Mesenchymal stem cell (in vitro differentiated cells and primary cell): ENCODE measurements at regions not wholly inside any gene's neighbourhood (a gene's known extent, or its start where the extent isn't known, plus 50 kb on each side); places are given as distances from the start of the nearest gene placed in this dataset.
"Not testable (repeated sequence)": the region's sequence is repeated elsewhere in the genome, so short reads cannot be mapped to it uniquely, and the experiment has no call there.

ENCODE experiments used
- DNase-seq: peaks from one replicate; pipeline ENCODE4 v3.0.0-alpha.2; 2013
- H2AFZ ChIP-seq: one replicate; pipeline ENCODE4 v1.6.1; 2013; ENCODE audit warnings: low read depth, mild to moderate bottlenecking, control low read depth, inconsistent platforms, low read length, moderate library complexity
- H2AK5ac ChIP-seq: 2 replicates; pipeline ENCODE4 v1.6.1; 2013; ENCODE audit warnings: low read length, moderate library complexity, mild to moderate bottlenecking, inconsistent platforms; ENCODE audit not compliant: severe bottlenecking
- H2BK120ac ChIP-seq: one replicate; pipeline ENCODE4 v1.6.1; 2013; ENCODE audit warnings: low read depth, mild to moderate bottlenecking, inconsistent platforms, low read length, moderate library complexity
- H2BK12ac ChIP-seq, 2 experiments: one replicate each; pipeline ENCODE4 v1.6.1; 2013; ENCODE audit warnings: inconsistent platforms in 2 of 2, low read length in 2 of 2, mild to moderate bottlenecking in 2 of 2, moderate library complexity in 2 of 2, control low read depth in 1 of 2
- H2BK15ac ChIP-seq: one replicate; pipeline ENCODE4 v1.6.1; 2013; ENCODE audit warnings: mild to moderate bottlenecking, low read depth, inconsistent platforms; ENCODE audit not compliant: poor library complexity, severe bottlenecking
- H2BK5ac ChIP-seq: 2 replicates; pipeline ENCODE4 v1.6.1; 2013; ENCODE audit warnings: low read depth, mild to moderate bottlenecking, low read length, control low read depth, inconsistent platforms; ENCODE audit not compliant: poor library complexity, severe bottlenecking
- H3K14ac ChIP-seq, 2 experiments: one replicate each; pipeline ENCODE4 v1.6.1; 2013; ENCODE audit warnings: inconsistent platforms in 2 of 2, low read length in 2 of 2, control low read depth in 1 of 2, mild to moderate bottlenecking in 1 of 2, moderate library complexity in 1 of 2
- H3K18ac ChIP-seq, 2 experiments: one replicate each; pipeline ENCODE4 v1.6.1; 2013; ENCODE audit warnings: inconsistent platforms in 2 of 2, low read length in 2 of 2, control low read depth in 1 of 2, low read depth in 1 of 2, mild to moderate bottlenecking in 1 of 2
- H3K23ac ChIP-seq, 2 experiments: one replicate each; pipeline ENCODE4 v1.6.1; 2013; ENCODE audit warnings: inconsistent platforms in 2 of 2, low read length in 2 of 2, mild to moderate bottlenecking in 2 of 2, moderate library complexity in 2 of 2, control low read depth in 1 of 2
- H3K27ac ChIP-seq: 2 replicates; pipeline ENCODE4 v1.5.1; 2013; ENCODE audit warnings: mild to moderate bottlenecking, moderate library complexity, low read length, control low read depth, inconsistent platforms; ENCODE audit not compliant: poor library complexity, severe bottlenecking
- H3K27me3 ChIP-seq, 2 experiments: 2 replicates each; pipeline versions ENCODE4 v1.6.1 to v1.7.0; 2013; ENCODE audit warnings: low read length in 2 of 2, mild to moderate bottlenecking in 2 of 2, moderate library complexity in 2 of 2, control low read depth in 1 of 2, inconsistent platforms in 1 of 2; ENCODE audit not compliant: control insufficient read depth in 1 of 2, insufficient read depth in 1 of 2
- H3K36me3 ChIP-seq, 2 experiments: 2 replicates each; pipeline versions ENCODE4 v1.6.1 to v1.7.0; 2013; ENCODE audit warnings: low read length in 2 of 2, control low read depth in 1 of 2, inconsistent platforms in 1 of 2, low read depth in 1 of 2, mild to moderate bottlenecking in 1 of 2; ENCODE audit not compliant: insufficient read depth in 2 of 2, control insufficient read depth in 1 of 2
- H3K4ac ChIP-seq, 2 experiments: one replicate each; pipeline ENCODE4 v1.6.1; 2013; ENCODE audit warnings: inconsistent platforms in 2 of 2, low read length in 2 of 2, mild to moderate bottlenecking in 2 of 2, moderate library complexity in 2 of 2, control low read depth in 1 of 2, low read depth in 1 of 2
- H3K4me1 ChIP-seq: 2 replicates; pipeline ENCODE4 v1.6.1; 2013; ENCODE audit warnings: low read depth, low read length, control low read depth; ENCODE audit not compliant: control insufficient read depth, insufficient read depth
- H3K4me2 ChIP-seq: 2 replicates; pipeline ENCODE4 v1.6.1; 2013; ENCODE audit warnings: low read length, mild to moderate bottlenecking, inconsistent platforms; ENCODE audit not compliant: poor library complexity, severe bottlenecking
- H3K4me3 ChIP-seq, 2 experiments: 2 replicates each; pipeline versions ENCODE4 v1.5.1 to v1.7.0; 2013; ENCODE audit warnings: low read length in 2 of 2, mild to moderate bottlenecking in 2 of 2, control low read depth in 1 of 2, low read depth in 1 of 2; ENCODE audit not compliant: insufficient read depth in 1 of 2
- H3K79me1 ChIP-seq: replicated peaks from 2 replicates; pipeline ENCODE4 v1.6.1; 2013; ENCODE audit warnings: mild to moderate bottlenecking, control low read depth, low read length, inconsistent platforms; ENCODE audit not compliant: poor library complexity, severe bottlenecking
- H3K9ac ChIP-seq: 2 replicates; pipeline ENCODE4 v1.7.0; 2013; ENCODE audit warnings: mild to moderate bottlenecking, low read length, moderate library complexity
- H3K9me3 ChIP-seq: 2 replicates; pipeline ENCODE4 v1.7.0; 2013; ENCODE audit warnings: mild to moderate bottlenecking, low read length; ENCODE audit not compliant: control insufficient read depth
- H4K8ac ChIP-seq: one replicate; pipeline ENCODE4 v1.6.1; 2013; ENCODE audit warnings: inconsistent platforms, mild to moderate bottlenecking, low read length, moderate library complexity
- H4K91ac ChIP-seq: one replicate; pipeline ENCODE4 v1.6.1; 2013; ENCODE audit warnings: mild to moderate bottlenecking, low read length, inconsistent platforms
- WGBS: methylation state at CpG from one replicate; pipeline ENCODE4 v1.1.7; 2013; ENCODE audit warnings: mixed read lengths; 5-methylcytosine and 5-hydroxymethylcytosine counted together

DNA sequence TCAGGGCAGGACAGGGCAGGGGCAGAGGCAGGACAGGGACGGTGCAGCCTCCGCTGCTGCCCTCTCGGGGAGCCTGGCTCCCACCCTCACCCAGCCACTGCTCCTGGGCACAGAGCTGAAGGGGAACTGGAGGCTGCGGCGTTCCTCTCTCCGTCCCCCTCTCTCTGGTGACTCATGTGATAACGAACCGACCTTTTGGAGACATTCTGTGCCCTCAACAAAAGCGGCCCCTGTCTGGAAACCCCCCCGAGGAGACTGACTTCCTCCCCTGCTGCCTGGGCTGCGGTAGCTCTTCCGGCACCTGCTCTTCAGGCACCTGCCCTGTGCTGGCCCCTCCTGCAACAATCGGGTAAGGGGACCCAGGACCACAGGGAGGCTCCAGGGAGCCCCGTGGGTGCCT lies 5419.6 kb upstream of the TPTE start:
- not testable (repeated sequence) for H4K91ac ChIP-seq, H3K9me3 ChIP-seq, H2AK5ac ChIP-seq, H2BK12ac ChIP-seq, H2BK5ac ChIP-seq, H3K4ac ChIP-seq, H3K4me3 ChIP-seq, H4K8ac ChIP-seq, H3K4me2 ChIP-seq, H3K23ac ChIP-seq, H2AFZ ChIP-seq, H3K18ac ChIP-seq, H3K14ac ChIP-seq, DNase-seq, H3K9ac ChIP-seq, H3K27me3 ChIP-seq, H3K27ac ChIP-seq, H3K79me1 ChIP-seq, H3K4me1 ChIP-seq, H2BK15ac ChIP-seq, H2BK120ac ChIP-seq, H3K36me3 ChIP-seq
- WGBS, result 45% methylated on average over 2 of the region's 14 CpGs

DNA sequence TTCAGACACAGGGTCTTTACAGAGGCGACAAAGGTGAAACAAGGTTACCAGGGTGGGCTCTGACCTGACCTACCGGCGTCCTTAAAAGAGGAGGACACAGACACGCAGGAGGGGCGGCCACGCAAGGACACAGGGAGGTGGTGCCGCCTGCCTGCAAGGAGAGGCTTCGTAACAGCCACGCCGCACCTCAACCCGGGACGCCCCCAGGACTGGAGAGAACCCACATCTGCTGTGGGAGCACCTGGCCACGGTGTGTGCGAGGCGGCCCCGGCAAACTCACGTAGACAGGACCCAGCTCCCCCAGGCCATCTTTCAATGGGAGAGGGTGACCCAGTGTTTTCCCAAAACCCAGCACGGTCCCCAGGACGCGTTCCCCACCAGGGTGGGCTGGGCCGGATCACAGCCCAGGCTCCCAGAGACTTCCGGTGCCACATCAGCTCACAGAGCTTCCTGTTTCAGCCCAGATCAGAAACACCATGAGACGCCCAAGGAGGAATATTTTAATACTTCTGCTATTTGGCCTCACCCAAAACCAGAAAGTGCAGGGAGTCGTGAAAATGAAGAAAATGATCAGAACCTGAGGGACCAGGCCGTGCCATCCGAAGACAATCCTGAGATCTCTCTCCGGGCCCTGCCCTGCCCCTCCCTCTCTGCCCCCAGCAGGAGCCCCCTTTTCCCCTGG lies 5417.4 kb upstream of the TPTE start:
- H2BK15ac ChIP-seq, H2AFZ ChIP-seq, H3K4me1 ChIP-seq, H2BK12ac ChIP-seq, H4K91ac ChIP-seq, H4K8ac ChIP-seq, DNase-seq, H2BK120ac ChIP-seq, H3K79me1 ChIP-seq, H3K4me3 ChIP-seq, H3K9me3 ChIP-seq, H3K14ac ChIP-seq, H3K9ac ChIP-seq, H3K36me3 ChIP-seq, H3K18ac ChIP-seq, H3K23ac ChIP-seq, H3K27me3 ChIP-seq, H3K4me2 ChIP-seq, H2AK5ac ChIP-seq, H3K27ac ChIP-seq, H2BK5ac ChIP-seq, H3K4ac ChIP-seq: not testable (repeated sequence)
- no CpG with 5 or more reads among the region's 27 CpGs for WGBS

DNA sequence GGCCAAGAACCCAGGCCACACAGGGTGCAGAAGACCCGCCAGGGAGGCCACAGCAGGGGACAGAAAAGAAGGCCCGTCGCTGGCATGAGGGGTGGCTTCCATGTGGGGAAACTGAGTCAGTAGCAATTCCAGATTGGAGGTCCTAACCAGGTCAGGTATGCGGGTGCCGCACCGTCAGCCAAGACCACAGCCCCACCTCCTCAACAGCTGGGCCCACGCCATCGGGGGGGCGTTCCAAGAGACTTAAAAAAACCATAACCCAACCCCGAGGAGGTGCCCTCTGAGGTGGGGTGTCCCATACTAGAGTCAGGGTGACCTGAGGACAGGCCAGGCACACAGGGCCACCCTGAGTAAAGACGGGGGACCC lies 5416.8 kb upstream of the TPTE start:
- H3K79me1 ChIP-seq, H3K4ac ChIP-seq, H2BK5ac ChIP-seq, H3K36me3 ChIP-seq, H2AFZ ChIP-seq, H3K4me3 ChIP-seq, H3K27me3 ChIP-seq, H3K27ac ChIP-seq, H4K8ac ChIP-seq, H2BK15ac ChIP-seq, H3K4me1 ChIP-seq, DNase-seq, H2AK5ac ChIP-seq, H3K23ac ChIP-seq, H4K91ac ChIP-seq, H3K9ac ChIP-seq, H3K9me3 ChIP-seq, H2BK120ac ChIP-seq, H2BK12ac ChIP-seq, H3K18ac ChIP-seq, H3K14ac ChIP-seq, H3K4me2 ChIP-seq: not testable (repeated sequence)
- WGBS, result no CpG with 5 or more reads among the region's 11 CpGs

DNA sequence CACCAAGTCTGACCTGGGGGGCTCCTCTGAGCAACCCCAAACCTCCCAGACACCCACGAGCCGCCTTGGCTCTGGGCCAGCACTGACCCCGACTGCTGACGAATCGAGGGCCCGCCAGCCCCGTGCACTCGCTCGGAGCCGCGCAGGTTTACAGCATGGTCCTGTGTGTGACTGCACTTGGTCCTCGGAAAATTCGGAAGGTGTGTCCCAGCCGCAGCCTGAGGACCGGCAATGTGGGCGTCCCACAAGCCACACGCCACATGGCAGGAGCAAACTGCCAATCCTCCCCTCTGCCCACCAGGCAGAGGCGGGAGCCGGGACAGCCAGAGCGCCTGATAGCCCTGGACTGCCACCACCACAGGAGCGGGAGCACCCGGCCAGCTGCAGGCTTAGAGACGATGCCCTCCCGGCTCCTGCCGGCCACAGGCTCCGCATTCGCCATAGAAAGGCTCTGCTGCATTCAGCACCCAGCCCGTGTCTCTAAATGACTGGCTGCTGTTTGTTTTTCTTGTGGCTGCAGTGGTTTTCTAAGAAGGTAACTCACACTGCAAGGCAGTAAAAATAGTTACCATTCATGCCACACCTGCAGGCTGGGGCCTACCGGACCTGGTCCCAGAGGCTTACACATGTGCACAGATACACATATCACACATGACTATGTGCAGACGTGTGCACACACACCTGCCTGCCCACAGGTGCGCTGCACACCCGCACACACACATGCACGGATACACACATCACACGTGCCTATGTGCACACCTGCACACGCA lies 5415.3 kb upstream of the TPTE start:
- H2AFZ ChIP-seq, H3K36me3 ChIP-seq, H3K9me3 ChIP-seq, DNase-seq, H3K9ac ChIP-seq, H3K14ac ChIP-seq, H4K91ac ChIP-seq, H2BK12ac ChIP-seq, H2BK120ac ChIP-seq, H3K27me3 ChIP-seq, H3K18ac ChIP-seq, H3K23ac ChIP-seq, H3K4me3 ChIP-seq, H3K79me1 ChIP-seq, H3K4ac ChIP-seq, H2BK15ac ChIP-seq, H3K4me1 ChIP-seq, H2AK5ac ChIP-seq, H2BK5ac ChIP-seq, H3K27ac ChIP-seq, H4K8ac ChIP-seq, H3K4me2 ChIP-seq: not testable (repeated sequence)
- WGBS, result 100% methylated on average over 1 of the region's 35 CpGs
